ENCODE measurements at regions not wholly inside any gene's neighbourhood (a gene's known extent, or its start where the extent isn't known, plus 50 kb on each side); places are given as distances from the start of the nearest gene placed in this dataset.

- Histone ChIP-seq H4K91ac (replicated peaks; ENCODE audit: insufficient read length, low read length) (no peak overlapping the region), H3K27ac (ENCODE audit: low read depth, low read length) (no peak overlapping the region), H4K5ac (ENCODE audit: insufficient read length, low read depth, low read length) (no peak overlapping the region), H2BK15ac (ENCODE audit: low read length) (no peak overlapping the region), H2BK12ac (ENCODE audit: low read depth, low read length) (no peak overlapping the region), H3K4ac (replicated peaks; ENCODE audit: insufficient read length, low read depth, low read length) (no peak overlapping the region), H3K79me1 (ENCODE audit: low read depth, low read length) (no peaks in the 10 kb centered on the region), H3K56ac (replicated peaks; ENCODE audit: insufficient read length, low read depth, low read length) (no peak overlapping the region), H3K4me2 (ENCODE audit: insufficient read depth in 1 of 2, low read depth in 2 of 2, low read length in 2 of 2) (no peak overlapping the region), H3K79me2 (ENCODE audit: control insufficient read depth in 1 of 2, insufficient read depth in 2 of 2, low read length in 2 of 2) (no peaks in the 10 kb centered on the region), H3K4me1 (replicated peaks in 1 of 4; ENCODE audit: control insufficient read depth in 3 of 4, insufficient read depth in 4 of 4, low read length in 3 of 4) (no peaks in the 10 kb centered on the region), H3K23ac (ENCODE audit: insufficient read length) (no peak overlapping the region), H2BK20ac (ENCODE audit: low read length) (no peak overlapping the region), H4K8ac (ENCODE audit: extremely low read depth, insufficient read depth, low read length) (no peak overlapping the region), H3K14ac (ENCODE audit: insufficient read length) (no peak overlapping the region), H4K20me1 (replicated peaks in 1 of 2; ENCODE audit: control insufficient read depth in 1 of 2, insufficient read depth in 2 of 2, low read length in 2 of 2) (no peaks in the 10 kb centered on the region), H3K27me3 (replicated peaks in 1 of 4; ENCODE audit: control insufficient read depth in 3 of 4, extremely low read depth in 1 of 4, insufficient read depth in 3 of 4, low read length in 3 of 4) (no peaks in the 10 kb centered on the region), H2AK5ac (ENCODE audit: low read depth, low read length) (no peak overlapping the region), H3K9me3 (ENCODE audit: insufficient read depth in 2 of 2, low read depth in 1 of 2, low read length in 1 of 2) (no peaks in the 10 kb centered on the region), H3K9ac (replicated peaks in 1 of 4; ENCODE audit: extremely low read depth in 1 of 4, low read depth in 3 of 4, low read length in 3 of 4) (no peak overlapping the region), H3K18ac (ENCODE audit: extremely low read depth, low read length) (no peak overlapping the region), H3K4me3 (ENCODE audit: extremely low read depth in 1 of 4, insufficient read depth in 2 of 4, low read depth in 3 of 4, low read length in 4 of 4) (no peak overlapping the region), H2AFZ (ENCODE audit: low read length) (no peak overlapping the region), H2BK5ac (ENCODE audit: low read depth, low read length) (no peak overlapping the region), H2BK120ac (replicated peaks; ENCODE audit: low read depth, low read length) (no peak overlapping the region), H3K36me3 (ENCODE audit: control insufficient read depth in 2 of 4, insufficient read depth in 4 of 4, low read length in 3 of 4) (no peaks in the 10 kb centered on the region), H3K23me2 (ENCODE audit: low read depth, low read length) (no peaks in the 10 kb centered on the region)
- ChIA-PET POLR2A (ENCODE audit: partially characterized antibody) (no interaction called here), CTCF (ENCODE audit: partially characterized antibody) (no interaction called here)
- FAIRE-seq: no peak
- 92% methylated on average over 4 of the region's 4 CpGs; no CpG with 5 or more reads in 1 of the 2 experiments for WGBS, 2 experiments (ENCODE audit: extremely low coverage in 1 of 2, insufficient coverage in 1 of 2, insufficient read length in 1 of 2, insufficient replicate concordance in 2 of 2, low coverage in 1 of 2, low lambda C conversion rate in 2 of 2, missing lambda C conversion rate in 1 of 2)
- DNase-seq (ENCODE audit: low read depth in 1 of 2, low spot score in 2 of 2): no peak
- TF ChIP-seq SP1 (IDR thresholded peaks at IDR 0.05; ENCODE audit: low read depth, low read length): no peak
- TF ChIP-seq GABPA (IDR thresholded peaks at IDR 0.05; ENCODE audit: borderline replicate concordance, insufficient read depth, low read length): no peak
- TF ChIP-seq CBX5 (IDR thresholded peaks at IDR 0.05; ENCODE audit: low read depth, low read length): no peak
- no peak for TF ChIP-seq KDM1A (IDR thresholded peaks at IDR 0.05; ENCODE audit: borderline replicate concordance, low read length)
- no peak for TF ChIP-seq TAF7 (optimal IDR thresholded peaks at IDR 0.05; ENCODE audit: borderline replicate concordance, low read depth, low read length)
- no peak for TF ChIP-seq KDM4A (IDR thresholded peaks at IDR 0.05; ENCODE audit: low read depth, low read length, severe bottlenecking)
- TF ChIP-seq, protein P1, sequence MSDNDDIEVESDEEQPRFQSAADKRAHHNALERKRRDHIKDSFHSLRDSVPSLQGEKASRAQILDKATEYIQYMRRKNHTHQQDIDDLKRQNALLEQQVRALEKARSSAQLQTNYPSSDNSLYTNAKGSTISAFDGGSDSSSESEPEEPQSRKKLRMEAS (IDR thresholded peaks at IDR 0.05): no peak
- TF ChIP-seq RBBP5 (IDR thresholded peaks at IDR 0.05; ENCODE audit: borderline replicate concordance, low read depth, low read length): no peak
- TF ChIP-seq RAD21 (IDR thresholded peaks at IDR 0.05 in 1 of 2, conservative IDR thresholded peaks at IDR 0.05 in 1 of 2; ENCODE audit: low read depth in 2 of 2, low read length in 2 of 2): no peak
- TF ChIP-seq ASH2L (IDR thresholded peaks at IDR 0.05; ENCODE audit: low read length): no peak
- no peak for TF ChIP-seq SRF (IDR thresholded peaks at IDR 0.05; ENCODE audit: low read depth, low read length)
- no peak for TF ChIP-seq RXRA (IDR thresholded peaks at IDR 0.05; ENCODE audit: insufficient read depth, low read depth, low read length)
- TF ChIP-seq SIRT6 (IDR thresholded peaks at IDR 0.05; ENCODE audit: low read length): no peak
- TF ChIP-seq TBP (IDR thresholded peaks at IDR 0.05; ENCODE audit: low read depth, low read length): no peak
- TF ChIP-seq CHD2 (IDR thresholded peaks at IDR 0.05; ENCODE audit: low read length): no peak
- TF ChIP-seq KDM5A (IDR thresholded peaks at IDR 0.05; ENCODE audit: low read length): no peak
- TF ChIP-seq POLR2A (IDR thresholded peaks at IDR 0.05; ENCODE audit: control extremely low read depth in 1 of 2, low read depth in 2 of 2, low read length in 2 of 2): no peak
These were observed 165.2 kb upstream of the TSHZ2 start for GRCh38 chr20:52806918-52807317.

Measured in H1 (cell line).